Mucosa of gallbladder (tissue), 1 donor: ENCODE measurements at regions not wholly inside any gene's neighbourhood (a gene's known extent, or its start where the extent isn't known, plus 50 kb on each side); places are given as distances from the start of the nearest gene placed in this dataset.
"Not testable (repeated sequence)": the region's sequence is repeated elsewhere in the genome, so short reads cannot be mapped to it uniquely, and the experiment has no call there.

Source experiments
- DNase-seq: peaks from one replicate; pipeline ENCODE4 v3.0.0-alpha.2; 2020; ENCODE audit warnings: low spot score
- donor health status: DM: no; HTN: no; CAD: no.

GRCh38 chr5:60488466-60489130 is 211.4 kb downstream of the DEPDC1B start:
- DNase-seq = no peak

GRCh38 chr5:60487885-60488442 is 212.0 kb downstream of the DEPDC1B start:
- peak; percentile 14 for DNase-seq

GRCh38 chr5:60487476-60487875 is 212.5 kb downstream of the DEPDC1B start:
- no peak for DNase-seq

- DNase-seq = no peak
Measured at GRCh38 chr5:60485361-60485760, 214.6 kb downstream of the DEPDC1B start.

- no peak for DNase-seq
Measured at GRCh38 chr5:60483050-60483449, 216.9 kb downstream of the DEPDC1B start.

- DNase-seq = no peak
Measured at GRCh38 chr5:60482301-60482700, 217.7 kb downstream of the DEPDC1B start.

- no peak for DNase-seq
Measured at GRCh38 chr5:60479542-60479941, 220.4 kb downstream of the DEPDC1B start.

GRCh38 chr5:60477849-60478248 is 222.1 kb downstream of the DEPDC1B start:
- no peak for DNase-seq

- DNase-seq = no peak
Measured at GRCh38 chr5:60473654-60474053, 226.3 kb downstream of the DEPDC1B start.

- not testable (repeated sequence) for DNase-seq
Measured at GRCh38 chr5:60473027-60473426, 226.9 kb downstream of the DEPDC1B start.

GRCh38 chr5:60470881-60471280 is 229.1 kb downstream of the DEPDC1B start:
- no peak for DNase-seq

- DNase-seq = no peak
Measured at GRCh38 chr5:60469286-60469685, 230.7 kb downstream of the DEPDC1B start.

- DNase-seq = no peak
Measured at GRCh38 chr5:60463179-60463868, 236.6 kb downstream of the DEPDC1B start.

- DNase-seq = no peak
Measured at GRCh38 chr5:60458666-60459065, 241.3 kb downstream of the DEPDC1B start.

- no peak for DNase-seq
Measured at GRCh38 chr5:60457233-60457632, 242.7 kb downstream of the DEPDC1B start.

GRCh38 chr5:60455589-60455988 is 244.4 kb downstream of the DEPDC1B start:
- no peak for DNase-seq

GRCh38 chr5:60454277-60454676 is 245.7 kb downstream of the DEPDC1B start:
- DNase-seq = not testable (repeated sequence)

GRCh38 chr5:60453186-60453976 is 246.6 kb downstream of the DEPDC1B start:
- no peak for DNase-seq

- no peak for DNase-seq
Measured at GRCh38 chr5:60448600-60448999, 251.4 kb downstream of the DEPDC1B start.

- DNase-seq = no peak
Measured at GRCh38 chr5:60447488-60447920, 252.5 kb downstream of the DEPDC1B start.

GRCh38 chr5:60446917-60447316 is 253.0 kb downstream of the DEPDC1B start:
- DNase-seq = no peak

- DNase-seq = no peak
Measured at GRCh38 chr5:60445921-60446320, 254.0 kb downstream of the DEPDC1B start.
